A673 (cell line): ENCODE measurements at regions not wholly inside any gene's neighbourhood (a gene's known extent, or its start where the extent isn't known, plus 50 kb on each side); places are given as distances from the start of the nearest gene placed in this dataset.

Source experiments
- BruUV-seq: library from RNA; stranded (reverse); fragments of 400-500 nt; replicated peaks from 2 replicates; lab custom pipeline; 2021; lab: Mats Ljungman, UMichigan
- CTCF ChIA-PET: fragments of 300-600 bp; sonication (Branson Sonifier 250); formaldehyde crosslinking; loops from one replicate; lab custom pipeline; 2022; ENCODE audit warnings: antibody characterized with exemption; lab: Charles Lee
- POLR2A ChIA-PET: fragments of 300-600 bp; sonication (Branson Sonifier 250); formaldehyde crosslinking; loops from one replicate; lab custom pipeline; 2022; ENCODE audit warnings: antibody characterized with exemption; ENCODE audit not compliant: low non-redundant PET; lab: Charles Lee
- DNase-seq: peaks from one replicate; pipeline ENCODE4 v3.0.0-alpha.2; 2015; ENCODE audit warnings: low spot score
- H3K27ac ChIP-seq: fragments of 200-600 bp; sonication (generic); 2 replicates; pipeline ENCODE4 v1.5.1; 2016; ENCODE audit warnings: mixed run types, low read depth, mild to moderate bottlenecking, mixed read lengths, antibody characterized with exemption, low read length; ENCODE audit not compliant: poor library complexity, severe bottlenecking
- H3K27me3 ChIP-seq: fragments of 200-600 bp; sonication (generic); replicated peaks from 2 replicates; pipeline ENCODE4 v1.6.1; 2017; ENCODE audit warnings: mixed run types, low read depth, mild to moderate bottlenecking, mixed read lengths, antibody characterized with exemption, low read length; ENCODE audit not compliant: insufficient read depth, poor library complexity
- H3K36me3 ChIP-seq: fragments of 200-600 bp; sonication (generic); 2 replicates; pipeline ENCODE4 v1.6.1; 2016; ENCODE audit warnings: mixed run types, mild to moderate bottlenecking, mixed read lengths, antibody characterized with exemption, low read length; ENCODE audit not compliant: insufficient read depth, poor library complexity, severe bottlenecking
- H3K4me1 ChIP-seq: fragments of 200-600 bp; sonication (generic); 2 replicates; pipeline ENCODE4 v1.6.1; 2017; ENCODE audit warnings: mixed run types, mild to moderate bottlenecking, mixed read lengths, antibody characterized with exemption, low read length; ENCODE audit not compliant: insufficient read depth, poor library complexity, severe bottlenecking
- H3K4me3 ChIP-seq: fragments of 200-600 bp; sonication (generic); 2 replicates; pipeline ENCODE4 v1.5.1; 2016; ENCODE audit warnings: low read depth, mixed run types, mild to moderate bottlenecking, mixed read lengths, low read length; ENCODE audit not compliant: poor library complexity, severe bottlenecking
- H3K9me3 ChIP-seq: fragments of 200-600 bp; sonication (generic); 2 replicates; pipeline ENCODE4 v1.6.1; 2016; ENCODE audit warnings: mixed run types, low read depth, mild to moderate bottlenecking, mixed read lengths, antibody characterized with exemption, low read length; ENCODE audit not compliant: poor library complexity, severe bottlenecking
- EZH2 ChIP-seq: fragments of 200-600 bp; sonication (generic); IDR thresholded peaks from 2 replicates; pipeline ENCODE4 v1.6.1; 2017; ENCODE audit warnings: borderline replicate concordance, low read depth, mild to moderate bottlenecking, mixed read lengths, antibody characterized with exemption, low read length; ENCODE audit not compliant: poor library complexity, severe bottlenecking
- intact Hi-C: fragments of 100-400 bp; cut with micrococcal nuclease; formaldehyde crosslinking; loops from one replicate; pipeline ENCODE4 v1.10.0; 2022; ENCODE audit not compliant: unreplicated experiment
- TF ChIP-seq, protein P1 (sequence below): fragments of 300-800, 200-600 bp; sonication (generic); conservative IDR thresholded peaks from 2 replicates; pipeline ENCODE4 v1.5.1; 2017; ENCODE audit warnings: low read depth, mild to moderate bottlenecking, antibody characterized with exemption, low read length, moderate library complexity, mixed read lengths

GRCh38 chr3:193780810-193781478, 187.9 kb downstream of the OPA1 start:
- TF ChIP-seq, protein P1, sequence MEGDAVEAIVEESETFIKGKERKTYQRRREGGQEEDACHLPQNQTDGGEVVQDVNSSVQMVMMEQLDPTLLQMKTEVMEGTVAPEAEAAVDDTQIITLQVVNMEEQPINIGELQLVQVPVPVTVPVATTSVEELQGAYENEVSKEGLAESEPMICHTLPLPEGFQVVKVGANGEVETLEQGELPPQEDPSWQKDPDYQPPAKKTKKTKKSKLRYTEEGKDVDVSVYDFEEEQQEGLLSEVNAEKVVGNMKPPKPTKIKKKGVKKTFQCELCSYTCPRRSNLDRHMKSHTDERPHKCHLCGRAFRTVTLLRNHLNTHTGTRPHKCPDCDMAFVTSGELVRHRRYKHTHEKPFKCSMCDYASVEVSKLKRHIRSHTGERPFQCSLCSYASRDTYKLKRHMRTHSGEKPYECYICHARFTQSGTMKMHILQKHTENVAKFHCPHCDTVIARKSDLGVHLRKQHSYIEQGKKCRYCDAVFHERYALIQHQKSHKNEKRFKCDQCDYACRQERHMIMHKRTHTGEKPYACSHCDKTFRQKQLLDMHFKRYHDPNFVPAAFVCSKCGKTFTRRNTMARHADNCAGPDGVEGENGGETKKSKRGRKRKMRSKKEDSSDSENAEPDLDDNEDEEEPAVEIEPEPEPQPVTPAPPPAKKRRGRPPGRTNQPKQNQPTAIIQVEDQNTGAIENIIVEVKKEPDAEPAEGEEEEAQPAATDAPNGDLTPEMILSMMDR, result peak; percentile 95
- no peak for TF ChIP-seq EZH2
- peak; percentile 95 for DNase-seq
- ChIA-PET CTCF (interaction anchor here (0.5 to 4.9 kb wide), 17 partner anchors 12 to 783 kb away, joined by 3 to 68 read pairs (median 4); partner anchors contain the start of gene HES1), POLR2A (interaction anchor here (0.6 kb wide), 1 partner anchor 535 kb away, joined by 8 read pairs; no protein-coding TSS in a partner anchor)
- Histone ChIP-seq H3K27me3 (no peaks in the 10 kb centered on the region), H3K9me3 (no peaks in the 10 kb centered on the region), H3K4me3 (no peak overlapping the region), H3K36me3 (no peaks in the 10 kb centered on the region), H3K27ac (peak overlapping the region; percentile 86), H3K4me1 (peaks cover 90% of the 10 kb centered on the region)
- BruUV-seq, result no TSS peak
- intact Hi-C loops, result loop anchor here (1.0 to 5.0 kb wide), 7 partner anchors 114 to 534 kb away; no protein-coding TSS in a partner anchor

DNA sequence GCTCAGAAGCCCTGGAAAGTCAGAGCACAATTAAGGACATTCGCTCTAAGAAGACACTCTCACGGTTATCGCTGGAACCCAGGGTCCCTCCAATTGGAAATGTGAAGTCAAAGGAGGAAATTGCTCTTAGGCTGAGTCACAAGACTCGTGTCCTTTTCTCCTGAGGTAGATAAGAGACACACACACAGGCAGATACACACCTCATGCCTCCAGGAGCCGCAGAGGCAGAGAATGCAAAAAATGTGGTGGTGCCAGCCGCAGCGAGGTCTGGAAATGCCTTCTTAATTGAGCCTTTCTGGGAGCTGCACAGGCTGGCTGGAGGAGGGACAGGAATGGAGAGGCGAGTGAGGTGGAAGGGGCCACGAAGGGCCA, 189.3 kb downstream of the OPA1 start:
- DNase-seq, result no peak
- Histone ChIP-seq H3K4me3 (no peak overlapping the region), H3K4me1 (peaks cover 79% of the 10 kb centered on the region), H3K9me3 (no peaks in the 10 kb centered on the region), H3K27ac (peak overlapping the region; percentile 86), H3K36me3 (no peaks in the 10 kb centered on the region), H3K27me3 (no peaks in the 10 kb centered on the region)
- BruUV-seq, result no TSS peak
- CTCF ChIA-PET, result interaction anchor here (0.6 to 4.9 kb wide), 2 partner anchors 531 to 534 kb away, joined by 5 to 68 read pairs; no protein-coding TSS in a partner anchor
- POLR2A ChIA-PET, result no interaction called here
- no peak for TF ChIP-seq EZH2
- TF ChIP-seq, protein P1, result no peak
- intact Hi-C loops, result loop anchor here (5.0 kb wide), 2 partner anchors 115 to 225 kb away; no protein-coding TSS in a partner anchor

DNA sequence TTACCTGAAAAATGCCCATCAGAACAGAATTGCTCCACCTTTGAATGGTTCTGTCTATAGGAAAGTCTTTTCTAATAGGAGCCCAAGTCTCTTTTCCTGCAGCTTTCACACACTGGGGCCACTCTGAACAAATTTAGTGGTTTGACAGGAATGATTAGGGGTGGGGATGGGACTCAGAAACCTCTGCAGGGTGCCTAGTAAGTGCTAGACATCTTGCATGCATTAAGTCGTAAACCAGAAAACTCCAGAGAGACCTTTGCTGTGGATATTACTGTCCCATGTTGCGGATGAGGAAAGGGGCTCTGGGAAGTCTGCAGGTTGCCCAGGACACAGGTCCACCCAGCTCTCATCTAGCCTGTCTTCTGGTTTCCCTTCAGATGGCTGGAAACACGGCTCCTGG, 189.7 kb downstream of the OPA1 start:
- BruUV-seq, result no TSS peak
- CTCF ChIA-PET, result interaction anchor here (4.9 kb wide), 1 partner anchor 533 kb away, joined by 68 read pairs; no protein-coding TSS in a partner anchor
- intact Hi-C loops, result loop anchor here (5.0 kb wide), 2 partner anchors 115 to 225 kb away; no protein-coding TSS in a partner anchor

More for the DNA sequence above, 189.7 kb downstream of the OPA1 start:
- DNase-seq, result peak; percentile 55
- no peak overlapping the region for H3K4me3 ChIP-seq
- no peaks in the 10 kb centered on the region for H3K9me3 ChIP-seq
- POLR2A ChIA-PET, result no interaction called here
- TF ChIP-seq, protein P1, result no peak
- no peak for TF ChIP-seq EZH2
- peak overlapping the region; percentile 86 for H3K27ac ChIP-seq
- no peaks in the 10 kb centered on the region for H3K27me3 ChIP-seq
- H3K36me3 ChIP-seq, result no peaks in the 10 kb centered on the region
- peaks cover 79% of the 10 kb centered on the region for H3K4me1 ChIP-seq
